ENCODE measurements at regions not wholly inside any gene's neighbourhood (a gene's known extent, or its start where the extent isn't known, plus 50 kb on each side); places are given as distances from the start of the nearest gene placed in this dataset.

DNA sequence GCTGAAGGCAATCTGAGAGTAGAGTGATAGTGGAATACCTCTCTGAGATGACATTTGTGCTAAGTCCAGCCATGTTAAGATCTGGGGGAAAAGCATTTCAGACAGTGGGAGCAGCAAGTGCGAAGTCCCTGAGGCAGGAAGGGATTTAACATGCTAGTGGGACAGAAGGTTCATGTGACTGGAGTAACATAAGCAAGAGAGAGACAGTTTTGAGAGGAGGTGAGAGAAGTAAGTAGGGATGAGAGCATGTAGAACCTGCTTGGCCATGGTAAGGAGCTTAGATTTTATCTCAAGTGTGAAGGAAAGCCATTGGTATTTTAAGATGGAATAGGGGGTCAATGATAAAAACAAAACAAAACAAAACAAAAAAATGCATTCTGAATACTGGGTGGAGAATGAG, 358.6 kb upstream of the KCNH8 start:
- H3K4me1 ChIP-seq = no peaks in the 10 kb centered on the region
- TF ChIP-seq CTCF (IDR thresholded peaks at IDR 0.05) = no peak
- no peak for TF ChIP-seq POLR2A (IDR thresholded peaks at IDR 0.05)
- H3K36me3 ChIP-seq = no peaks in the 10 kb centered on the region
- no peak overlapping the region for H3K27ac ChIP-seq
- DNase-seq = no peak
- H3K9me3 ChIP-seq = no peaks in the 10 kb centered on the region
- no peak overlapping the region for H3K4me3 ChIP-seq
- intact Hi-C loops (cut with DNase I) = no loop called here
- WGBS, 2 donors = 91 to 95% methylated on average over 1 of the region's 1 CpG
- no peaks in the 10 kb centered on the region for H3K27me3 ChIP-seq

- Histone ChIP-seq H3K4me3 (no peak overlapping the region), H3K27ac (no peak overlapping the region), H3K9me3 (no peaks in the 10 kb centered on the region), H3K27me3 (no peaks in the 10 kb centered on the region), H3K4me1 (no peaks in the 10 kb centered on the region), H3K36me3 (no peaks in the 10 kb centered on the region)
- no peak for DNase-seq
- WGBS, 2 donors = 95% methylated on average over 2 of the region's 2 CpGs
- intact Hi-C loops (cut with DNase I) = no loop called here
- TF ChIP-seq POLR2A (IDR thresholded peaks at IDR 0.05) = no peak
- TF ChIP-seq CTCF (IDR thresholded peaks at IDR 0.05) = no peak
Observed at GRCh38 chr3:18787441-18787840, 360.9 kb upstream of the KCNH8 start.

GRCh38 chr3:18786650-18787323, 361.5 kb upstream of the KCNH8 start:
- Histone ChIP-seq H3K9me3 (no peaks in the 10 kb centered on the region), H3K27me3 (no peaks in the 10 kb centered on the region), H3K4me1 (no peaks in the 10 kb centered on the region), H3K4me3 (no peak overlapping the region), H3K27ac (no peak overlapping the region), H3K36me3 (no peaks in the 10 kb centered on the region)
- TF ChIP-seq CTCF (IDR thresholded peaks at IDR 0.05) = no peak
- no peak for TF ChIP-seq POLR2A (IDR thresholded peaks at IDR 0.05)
- DNase-seq = no peak
- intact Hi-C loops (cut with DNase I) = no loop called here
- WGBS, 2 donors = 45 to 65% methylated on average over 1 of the region's 1 CpG

- H3K9me3 ChIP-seq = no peaks in the 10 kb centered on the region
- H3K4me3 ChIP-seq = no peak overlapping the region
- no peak overlapping the region for H3K27ac ChIP-seq
- H3K4me1 ChIP-seq = no peaks in the 10 kb centered on the region
- intact Hi-C loops (cut with DNase I) = no loop called here
- no peak for TF ChIP-seq CTCF (IDR thresholded peaks at IDR 0.05)
- TF ChIP-seq POLR2A (IDR thresholded peaks at IDR 0.05) = no peak
- H3K36me3 ChIP-seq = no peaks in the 10 kb centered on the region
- WGBS, 2 donors = 93 to 100% methylated on average over 2 of the region's 2 CpGs
- DNase-seq = no peak
- H3K27me3 ChIP-seq = no peaks in the 10 kb centered on the region
Observed at GRCh38 chr3:18782191-18782590, 357.1 kb upstream of the SATB1 start.

DNA sequence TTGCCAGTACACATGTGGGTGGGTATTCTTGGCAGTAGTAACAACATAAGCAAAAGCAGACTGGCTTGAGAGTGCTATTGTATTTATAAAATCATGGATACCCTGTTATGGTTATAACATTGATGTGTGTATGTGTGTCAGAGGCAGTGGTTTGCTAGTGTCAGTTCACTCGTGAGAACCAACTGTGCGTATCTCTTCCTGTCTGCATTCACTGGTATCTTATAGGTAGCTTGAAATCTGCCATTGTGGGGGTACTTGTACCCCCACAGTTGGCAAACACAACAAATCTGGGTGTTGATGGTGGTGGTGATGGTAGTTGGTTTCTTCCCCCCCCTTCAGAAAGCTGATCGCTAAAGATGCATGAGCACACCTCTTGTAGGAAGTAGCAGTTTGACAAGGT, 355.8 kb upstream of the SATB1 start:
- intact Hi-C loops (cut with DNase I) = no loop called here
- Histone ChIP-seq H3K27ac (no peak overlapping the region), H3K36me3 (no peaks in the 10 kb centered on the region), H3K9me3 (no peaks in the 10 kb centered on the region), H3K4me3 (no peak overlapping the region), H3K4me1 (no peaks in the 10 kb centered on the region), H3K27me3 (no peaks in the 10 kb centered on the region)
- 62 to 63% methylated on average over 3 of the region's 3 CpGs for WGBS, 2 donors
- TF ChIP-seq POLR2A (IDR thresholded peaks at IDR 0.05) (no peak), CTCF (IDR thresholded peaks at IDR 0.05) (no peak)
- DNase-seq = no peak

Measured in esophagus squamous epithelium (tissue), 5 donors.